ENCODE measurements at regions not wholly inside any gene's neighbourhood (a gene's known extent, or its start where the extent isn't known, plus 50 kb on each side); places are given as distances from the start of the nearest gene placed in this dataset.

GRCh38 chr2:38182492-38183003 lies 106.6 kb upstream of the CYP1B1 start:
- DNase-seq (ENCODE audit: low read depth) = no peak
- TF ChIP-seq CTCF (IDR thresholded peaks at IDR 0.05; ENCODE audit: insufficient read depth, low read depth, low read length, missing control alignments) = no peak
- H3K4me3 ChIP-seq (ENCODE audit: low read depth, low read length) = no peak overlapping the region

DNA sequence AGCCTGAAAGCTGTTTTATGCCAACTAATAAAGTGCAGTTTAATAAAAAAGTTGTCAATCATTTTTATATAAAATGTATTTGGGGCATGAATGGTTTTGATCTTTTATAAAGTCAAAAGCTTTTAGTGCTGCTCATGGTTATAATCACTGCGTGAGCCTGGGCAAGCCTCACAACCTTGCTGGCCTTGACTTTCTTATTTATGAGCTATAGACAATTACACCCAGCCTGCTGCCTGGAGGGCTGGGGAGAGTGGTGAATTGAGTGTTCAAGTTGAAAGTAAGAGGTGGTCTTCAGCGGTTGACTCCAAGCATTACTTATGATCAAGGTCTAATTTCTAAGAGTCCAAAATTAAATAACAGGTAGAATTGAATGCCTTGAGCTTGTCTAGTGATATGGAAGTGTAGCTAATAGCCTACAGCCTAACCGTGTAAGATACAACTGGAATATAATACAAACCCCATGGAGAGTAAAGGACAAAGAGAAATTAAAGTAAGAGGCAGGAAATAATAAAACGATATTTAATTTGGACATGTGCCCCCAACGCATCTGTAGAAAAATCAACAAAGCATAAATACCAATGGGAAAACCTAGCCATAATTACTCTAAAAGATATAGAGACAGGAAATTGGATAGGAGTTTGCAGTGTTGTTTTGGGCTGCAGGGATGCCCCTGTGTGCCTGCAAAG lies 106.0 kb upstream of the CYP1B1 start:
- no peak overlapping the region for H3K4me3 ChIP-seq (ENCODE audit: low read depth, low read length)
- no peak for TF ChIP-seq CTCF (IDR thresholded peaks at IDR 0.05; ENCODE audit: insufficient read depth, low read depth, low read length, missing control alignments)
- DNase-seq (ENCODE audit: low read depth) = no peak

DNA sequence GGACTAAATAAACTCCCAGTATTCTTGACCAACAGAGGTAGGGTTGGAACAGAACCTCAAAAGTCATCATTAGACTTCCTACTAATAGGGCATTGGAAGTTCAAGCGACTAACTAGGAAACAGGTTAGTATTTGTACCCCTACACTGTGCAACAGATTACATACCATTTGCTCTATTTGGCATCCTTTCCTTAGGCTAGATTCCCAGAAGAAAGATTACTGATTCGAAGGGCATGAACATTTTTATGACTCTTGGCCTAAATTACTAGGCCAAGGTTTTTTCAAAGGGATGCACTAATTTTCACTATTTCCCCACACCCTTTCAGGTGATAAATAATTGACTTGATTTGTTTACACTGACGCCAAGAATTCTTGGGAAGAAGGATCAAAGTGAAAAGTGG lies 104.8 kb upstream of the CYP1B1 start:
- no peak overlapping the region for H3K4me3 ChIP-seq (ENCODE audit: low read depth, low read length)
- no peak for DNase-seq (ENCODE audit: low read depth)
- TF ChIP-seq CTCF (IDR thresholded peaks at IDR 0.05; ENCODE audit: insufficient read depth, low read depth, low read length, missing control alignments) = no peak

DNA sequence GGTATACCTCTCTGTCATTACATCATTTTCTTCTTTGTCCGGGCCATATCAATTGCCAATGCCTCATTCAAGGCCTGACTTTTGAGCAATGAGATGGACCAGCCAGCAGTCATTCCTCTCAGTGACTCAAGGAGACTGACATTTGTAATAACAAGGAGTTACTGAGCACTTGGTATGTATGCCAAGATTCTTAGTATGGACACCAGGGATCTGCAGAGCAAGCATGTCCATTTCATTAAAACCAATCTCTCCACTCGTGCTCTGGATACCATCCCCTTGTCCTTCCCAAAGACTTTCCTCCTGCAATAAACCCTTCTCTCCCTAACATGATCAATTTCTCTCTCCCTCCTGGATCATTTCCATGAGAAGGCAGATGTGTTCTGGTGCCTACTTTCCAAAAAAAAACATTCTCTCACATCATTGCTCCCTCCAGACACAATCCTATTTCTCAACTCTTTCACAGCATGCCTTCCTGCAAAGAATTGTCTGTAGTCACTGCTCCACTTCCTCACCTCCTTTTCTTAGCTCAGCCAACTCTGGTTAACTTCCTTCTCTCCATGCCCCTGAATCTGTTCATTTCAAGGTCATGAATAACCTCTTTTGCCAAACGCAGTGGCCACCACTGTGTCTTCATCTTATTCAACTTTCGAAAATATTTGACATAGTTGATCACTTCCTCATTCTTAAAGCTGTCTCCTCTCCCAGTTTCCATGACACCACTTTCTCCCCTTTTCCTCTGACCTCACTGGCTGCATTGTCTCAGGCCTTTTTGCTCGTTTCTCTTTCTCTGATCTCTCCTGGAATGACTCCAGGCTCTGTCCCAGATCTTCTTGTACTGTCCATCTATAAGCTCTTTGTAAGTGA lies 102.8 kb upstream of the CYP1B1 start:
- peak; percentile 76 for DNase-seq (ENCODE audit: low read depth)
- no peak for TF ChIP-seq CTCF (IDR thresholded peaks at IDR 0.05; ENCODE audit: insufficient read depth, low read depth, low read length, missing control alignments)
- no peak overlapping the region for H3K4me3 ChIP-seq (ENCODE audit: low read depth, low read length)

DNA sequence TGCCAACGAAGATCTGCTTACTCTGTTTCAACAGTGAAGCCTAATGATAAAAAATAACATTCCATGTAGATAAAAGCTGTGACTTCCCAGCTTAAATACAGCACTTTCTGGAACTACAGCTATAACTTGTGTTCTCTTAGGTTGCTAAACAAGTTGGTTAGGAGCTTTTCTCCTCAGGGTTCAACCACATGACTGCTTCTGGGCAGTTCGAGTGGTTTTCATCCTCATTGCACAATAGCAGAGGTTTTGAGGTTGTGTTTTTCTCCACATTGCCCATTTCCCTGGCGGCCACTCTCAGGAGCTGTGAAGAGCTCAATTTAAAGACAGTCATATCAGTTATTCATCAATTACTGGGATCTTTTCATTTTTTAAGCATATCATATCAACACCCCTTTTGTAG lies 102.2 kb upstream of the CYP1B1 start:
- DNase-seq (ENCODE audit: low read depth) = no peak
- H3K4me3 ChIP-seq (ENCODE audit: low read depth, low read length) = no peak overlapping the region
- TF ChIP-seq CTCF (IDR thresholded peaks at IDR 0.05; ENCODE audit: insufficient read depth, low read depth, low read length, missing control alignments) = no peak

GRCh38 chr2:38176619-38177021 lies 100.7 kb upstream of the CYP1B1 start:
- H3K4me3 ChIP-seq (ENCODE audit: low read depth, low read length) = no peak overlapping the region
- no peak for TF ChIP-seq CTCF (IDR thresholded peaks at IDR 0.05; ENCODE audit: insufficient read depth, low read depth, low read length, missing control alignments)
- DNase-seq (ENCODE audit: low read depth) = no peak
